Colon (tissue), 2 donors: ENCODE measurements at regions not wholly inside any gene's neighbourhood (a gene's known extent, or its start where the extent isn't known, plus 50 kb on each side); places are given as distances from the start of the nearest gene placed in this dataset.

Experiments used
- FAIRE-seq: peaks from 2 replicates; lab custom pipeline; 2012; peaks lifted over from hg19 to GRCh38; lab: Jason Lieb, UNC
- donor health status: control.
- donor health status: control.

DNA sequence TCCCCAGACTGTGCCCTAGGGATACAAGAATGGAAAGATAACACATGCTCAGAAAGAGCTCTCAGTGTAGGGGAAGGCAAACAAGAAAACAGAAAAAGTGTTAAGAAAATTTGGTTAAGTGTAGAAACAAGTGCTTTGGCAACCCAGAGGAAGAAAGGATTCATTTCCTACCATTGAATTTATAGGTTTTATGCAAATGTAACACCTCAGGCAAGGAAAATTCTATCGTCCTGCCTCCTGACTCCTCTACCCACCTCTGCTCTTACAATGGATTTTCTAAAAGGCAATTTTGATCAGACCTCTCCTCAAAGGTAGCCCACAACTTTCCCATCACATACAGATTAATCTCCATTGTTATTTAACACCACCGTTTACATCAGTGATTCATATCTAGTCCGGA, 298.7 kb downstream of the RFC3 start:
- no peak for FAIRE-seq

DNA sequence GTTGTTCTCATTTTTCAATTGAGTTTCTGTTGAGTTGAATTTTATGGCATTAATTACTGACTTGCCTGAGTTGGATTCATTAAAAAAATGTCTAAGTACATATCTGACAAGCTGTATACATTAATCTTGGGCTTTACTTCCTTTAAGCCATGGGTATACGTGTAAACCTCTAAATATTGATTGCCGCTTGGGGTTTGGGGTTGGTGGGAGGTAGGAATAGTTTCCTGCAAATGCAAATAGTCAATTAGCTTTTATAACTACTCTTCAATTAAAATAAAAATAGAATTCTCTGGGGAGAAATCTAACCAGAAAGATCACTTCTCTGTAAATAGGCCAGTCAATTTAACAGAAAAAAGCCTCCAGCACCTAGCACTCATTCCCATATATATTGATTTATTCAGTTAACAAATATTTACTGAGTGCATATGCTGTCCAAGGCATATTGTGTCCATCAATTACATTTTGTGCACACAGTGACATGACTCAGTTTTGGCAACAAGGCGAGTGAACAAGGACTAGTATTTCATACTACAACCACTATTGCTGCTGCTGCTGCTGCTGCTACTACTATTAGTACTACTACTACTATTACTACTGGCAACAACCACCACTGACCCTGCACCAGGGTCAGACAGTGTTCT, 306.8 kb downstream of the RFC3 start:
- FAIRE-seq = no peak

DNA sequence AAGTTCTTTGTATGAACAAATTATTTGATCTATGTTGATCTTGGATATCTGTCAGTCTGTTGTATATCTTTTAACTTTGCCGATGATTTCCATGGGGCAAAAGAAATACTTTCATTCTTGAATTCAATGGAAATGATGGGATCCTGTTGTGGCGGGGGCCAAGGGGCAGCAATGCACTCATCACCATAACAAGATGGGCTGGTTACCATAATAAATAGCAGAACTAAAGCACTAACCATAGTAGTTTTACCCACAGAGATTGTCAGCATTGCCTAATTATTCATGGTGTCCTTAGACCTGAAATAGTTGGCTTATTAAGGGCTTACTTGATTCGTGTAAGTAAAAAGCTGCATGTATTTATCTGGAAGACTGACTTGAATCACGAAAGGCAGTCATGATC, 309.6 kb downstream of the RFC3 start:
- FAIRE-seq = no peak

DNA sequence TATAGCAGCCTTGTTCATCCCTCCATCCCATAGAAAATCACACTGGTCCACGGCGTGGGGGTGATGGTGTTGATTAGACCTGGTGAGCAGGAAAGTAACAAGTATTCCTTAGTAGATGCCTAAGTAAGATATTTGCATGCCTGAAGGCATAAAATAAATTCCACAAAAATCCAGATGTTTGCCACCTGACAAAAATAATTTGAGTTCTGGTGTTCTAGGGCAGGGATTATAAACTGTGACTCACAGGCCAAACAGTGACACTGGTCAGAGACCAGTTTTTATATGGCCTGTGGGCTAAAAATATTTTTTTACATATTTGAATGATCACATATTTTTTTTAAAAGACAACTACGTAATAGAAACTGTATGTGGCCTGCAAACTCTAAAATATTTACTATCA, 310.7 kb downstream of the RFC3 start:
- FAIRE-seq = no peak

DNA sequence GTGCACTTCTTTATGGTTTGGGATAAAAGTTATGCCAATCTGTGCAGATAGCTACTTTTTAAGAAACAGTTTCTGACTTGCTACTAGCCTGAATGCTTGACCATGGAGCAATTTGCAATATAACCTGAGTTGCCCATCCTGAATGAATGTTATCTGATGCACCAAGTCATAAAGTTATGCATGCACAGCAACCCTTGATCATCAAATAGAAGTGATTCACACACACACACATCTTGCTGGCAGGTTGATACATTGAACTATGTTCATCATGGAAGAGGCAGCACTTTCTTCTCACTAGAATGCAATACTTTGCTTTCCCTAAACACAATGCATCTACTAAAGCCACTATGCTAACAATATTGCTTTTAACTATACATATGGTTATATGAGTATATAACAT, 311.5 kb downstream of the RFC3 start:
- no peak for FAIRE-seq

DNA sequence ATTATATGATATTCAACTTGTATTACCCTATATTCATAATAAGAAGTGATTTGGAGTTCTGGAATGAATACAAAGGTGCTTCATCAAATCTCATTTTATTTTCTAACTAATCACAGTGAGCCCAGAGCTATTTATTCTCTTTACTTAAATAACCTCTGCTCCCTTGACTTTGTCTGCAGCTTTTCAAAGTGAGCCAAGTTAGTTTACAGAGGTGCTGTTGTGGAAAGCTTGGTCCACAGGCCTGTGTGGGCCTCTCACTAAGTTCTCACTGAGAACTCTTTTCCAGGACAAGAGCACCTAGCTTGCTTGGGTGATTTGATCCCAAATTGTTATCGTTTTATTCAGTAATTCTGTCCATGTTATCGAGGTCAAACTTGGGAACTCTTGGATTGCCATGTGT, 319.3 kb downstream of the RFC3 start:
- FAIRE-seq = no peak

DNA sequence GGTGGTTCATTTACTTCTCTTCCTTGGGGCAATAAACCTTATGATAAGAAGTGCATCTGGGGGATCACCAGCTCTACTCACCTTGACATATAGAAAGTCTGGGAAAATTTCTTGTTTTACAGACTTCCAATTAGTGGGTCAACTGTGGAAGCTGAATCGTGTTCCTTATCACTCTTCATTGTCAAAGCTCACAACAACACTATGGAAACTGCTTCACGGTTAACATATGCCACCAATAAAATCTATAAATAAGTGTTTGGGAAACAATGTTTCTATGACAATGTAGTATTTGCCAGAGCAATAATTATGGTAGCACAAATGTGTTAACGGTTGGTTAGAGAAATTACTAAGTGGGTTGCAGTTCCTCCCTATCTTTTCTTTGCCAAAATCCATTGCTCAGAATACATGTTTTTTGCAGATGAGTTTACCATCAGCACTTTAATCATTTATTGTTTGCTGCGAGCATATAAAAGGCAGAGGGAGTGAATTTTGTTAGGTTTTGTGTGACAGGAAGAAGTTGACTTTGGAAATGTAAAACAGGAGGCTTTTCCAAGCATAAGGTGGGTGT, 321.8 kb downstream of the RFC3 start:
- FAIRE-seq = no peak

DNA sequence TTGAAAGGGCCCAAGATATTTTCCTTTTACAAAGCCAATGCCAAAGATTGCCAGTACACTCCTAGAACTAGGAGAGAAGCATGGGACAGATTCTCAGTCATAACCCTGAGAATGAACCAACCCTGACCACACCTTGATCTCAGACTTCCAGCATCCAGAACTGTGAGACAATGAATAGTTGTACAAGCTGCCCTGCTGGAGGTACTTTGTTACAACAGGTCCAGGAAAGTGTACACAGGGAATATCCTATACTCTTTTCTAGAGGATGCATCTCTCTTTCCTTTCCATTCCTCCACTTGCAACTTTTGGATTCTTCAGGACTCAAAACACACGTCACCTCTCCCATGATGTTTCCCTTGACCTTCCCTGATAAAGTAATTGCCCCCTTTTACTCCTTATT, 325.7 kb downstream of the RFC3 start:
- FAIRE-seq = no peak

DNA sequence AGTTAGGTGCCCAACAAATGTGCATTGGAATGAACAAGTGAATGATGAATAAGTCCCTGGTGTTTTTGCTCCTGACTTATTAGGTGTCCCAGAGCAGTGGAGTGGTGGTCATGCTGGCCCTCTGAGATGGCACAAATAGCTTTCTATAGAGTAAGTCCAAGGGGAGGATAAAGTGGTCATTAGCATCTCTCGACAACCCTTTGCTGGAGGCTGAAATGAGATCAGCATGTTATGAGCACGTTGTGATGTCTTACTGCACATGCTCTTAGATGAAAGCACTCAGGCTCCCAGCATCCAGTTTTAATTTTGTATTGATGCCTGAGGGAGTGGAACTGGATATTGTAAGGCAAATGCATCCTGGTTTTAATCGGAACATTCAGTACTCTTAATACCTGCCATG, 326.2 kb downstream of the RFC3 start:
- FAIRE-seq = no peak

DNA sequence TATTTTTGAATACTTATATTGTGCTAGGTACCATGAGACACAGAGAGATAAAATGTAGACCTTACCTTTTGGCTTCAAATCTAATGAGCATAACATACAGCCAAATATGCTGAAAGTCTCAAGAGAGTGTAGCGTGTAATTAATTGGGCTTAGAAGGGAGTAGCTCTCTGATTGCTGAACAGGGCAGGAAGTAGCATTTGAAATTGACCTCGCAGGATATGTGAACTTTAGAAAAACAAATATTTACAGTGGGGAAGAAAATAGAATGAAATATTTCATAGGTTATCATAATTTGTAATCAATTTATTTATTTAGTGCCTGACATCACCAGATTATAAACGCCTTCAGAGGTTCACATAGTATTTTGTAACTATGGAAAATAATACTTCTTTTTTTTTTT, 327.1 kb downstream of the RFC3 start:
- FAIRE-seq = no peak

DNA sequence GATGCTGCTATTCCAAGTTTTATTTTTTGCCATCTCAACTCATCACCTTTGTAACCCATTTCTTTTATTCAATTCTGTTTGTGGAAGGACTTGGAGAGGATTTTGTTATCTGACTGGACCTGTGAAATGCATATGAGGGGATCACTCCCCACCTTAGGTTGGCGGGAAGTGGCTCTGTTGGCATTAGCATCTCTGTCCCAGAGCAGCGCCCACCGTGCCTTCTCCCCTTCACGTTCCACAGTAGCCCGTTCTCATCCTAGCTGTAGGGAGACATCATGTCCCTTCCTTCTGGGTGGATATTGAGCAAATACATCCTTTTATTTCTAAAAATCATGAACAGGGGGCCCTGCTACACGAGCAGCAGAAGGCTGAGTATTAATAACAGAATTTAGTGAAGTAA, 330.4 kb downstream of the RFC3 start:
- FAIRE-seq = no peak

DNA sequence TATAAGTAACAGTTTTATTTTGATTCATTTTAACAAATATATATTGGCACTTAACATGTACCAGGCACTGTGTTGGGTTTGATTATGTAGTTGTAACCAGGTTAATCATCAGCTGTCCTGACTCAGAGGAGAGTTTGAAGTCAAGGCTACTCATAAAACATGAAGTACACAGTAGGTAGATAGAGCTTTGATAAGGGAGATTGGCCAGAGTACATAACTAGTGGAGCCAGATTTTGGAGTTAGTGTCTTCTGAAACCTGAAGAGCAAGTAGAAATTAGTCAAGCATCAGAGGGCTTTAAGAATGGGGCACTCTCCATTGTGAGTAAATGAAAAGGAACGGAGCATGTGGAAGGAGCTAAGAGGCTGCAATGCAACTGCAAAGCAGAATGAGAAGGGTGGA, 333.9 kb downstream of the RFC3 start:
- FAIRE-seq = no peak

DNA sequence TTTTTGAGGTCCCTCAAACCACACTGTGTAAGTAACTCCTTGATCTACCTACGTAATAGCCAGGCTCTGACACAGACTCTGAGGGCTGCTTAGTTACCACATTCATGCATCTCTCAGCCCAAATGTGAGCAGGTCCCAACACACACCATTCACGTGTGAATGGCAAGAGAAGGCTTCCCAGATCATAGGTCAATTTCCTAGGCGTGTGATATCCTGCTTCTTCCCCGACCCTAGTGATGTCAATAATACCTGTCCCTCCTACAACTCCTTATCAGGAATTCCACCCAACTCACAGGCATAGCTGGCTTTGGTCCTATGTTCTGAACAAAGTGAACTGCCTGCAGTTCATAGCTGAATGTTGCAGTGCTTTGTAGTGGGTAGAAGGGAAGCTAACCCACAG, 334.5 kb downstream of the RFC3 start:
- FAIRE-seq = no peak

DNA sequence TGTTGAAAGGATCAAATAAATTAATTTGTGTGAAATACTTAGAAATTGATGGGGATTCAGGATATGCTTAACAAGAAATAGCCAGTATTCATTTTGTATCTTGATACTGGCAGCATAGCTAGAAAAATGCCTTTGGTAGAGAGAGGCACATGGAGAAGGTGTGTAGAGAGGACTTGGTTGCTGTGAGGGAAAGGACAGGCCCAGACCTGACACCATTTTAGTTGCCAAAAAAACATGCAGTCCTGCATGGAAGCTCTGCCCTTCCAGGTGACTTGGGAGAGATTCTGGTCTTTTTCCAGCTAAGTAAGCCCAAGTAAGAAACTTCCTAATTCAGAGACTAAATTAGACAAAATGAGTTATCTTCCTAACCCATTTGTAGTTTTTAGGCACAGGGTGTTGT, 335.0 kb downstream of the RFC3 start:
- FAIRE-seq = no peak

DNA sequence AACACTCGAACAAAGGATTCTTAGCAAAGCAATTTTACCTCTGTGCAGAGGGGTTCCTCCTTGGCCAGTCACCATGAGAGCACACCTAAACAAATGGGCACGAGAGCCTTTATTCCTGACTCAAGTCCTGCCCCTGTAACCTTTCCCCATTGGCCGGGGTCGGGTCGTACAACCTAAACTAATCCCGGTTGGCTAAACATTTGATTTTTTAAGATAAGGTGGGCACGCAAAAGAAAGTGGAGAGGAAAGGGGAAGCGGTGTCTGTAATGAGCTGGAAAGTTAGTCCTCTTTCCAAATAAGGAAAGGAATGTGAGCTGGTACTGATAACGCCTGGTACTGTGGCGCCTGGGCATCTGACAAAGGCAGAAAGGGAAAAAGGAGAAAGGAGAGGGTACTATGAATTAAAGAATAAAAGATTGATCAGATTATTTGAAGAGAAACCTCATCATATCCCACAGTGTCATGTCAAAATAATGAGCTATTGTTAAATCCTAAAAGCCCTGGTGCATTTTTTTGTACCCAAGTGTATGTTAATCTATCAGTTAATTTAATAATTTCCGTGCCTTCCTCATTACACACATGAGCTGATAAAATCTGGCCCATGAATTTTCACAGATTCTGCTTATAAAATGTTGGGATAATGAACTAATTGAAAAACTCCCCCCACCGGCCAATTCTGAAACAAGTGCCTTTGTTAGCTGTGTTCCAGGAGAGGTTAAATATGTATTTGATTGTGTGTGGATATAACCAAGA, 335.7 kb downstream of the RFC3 start:
- FAIRE-seq = no peak

DNA sequence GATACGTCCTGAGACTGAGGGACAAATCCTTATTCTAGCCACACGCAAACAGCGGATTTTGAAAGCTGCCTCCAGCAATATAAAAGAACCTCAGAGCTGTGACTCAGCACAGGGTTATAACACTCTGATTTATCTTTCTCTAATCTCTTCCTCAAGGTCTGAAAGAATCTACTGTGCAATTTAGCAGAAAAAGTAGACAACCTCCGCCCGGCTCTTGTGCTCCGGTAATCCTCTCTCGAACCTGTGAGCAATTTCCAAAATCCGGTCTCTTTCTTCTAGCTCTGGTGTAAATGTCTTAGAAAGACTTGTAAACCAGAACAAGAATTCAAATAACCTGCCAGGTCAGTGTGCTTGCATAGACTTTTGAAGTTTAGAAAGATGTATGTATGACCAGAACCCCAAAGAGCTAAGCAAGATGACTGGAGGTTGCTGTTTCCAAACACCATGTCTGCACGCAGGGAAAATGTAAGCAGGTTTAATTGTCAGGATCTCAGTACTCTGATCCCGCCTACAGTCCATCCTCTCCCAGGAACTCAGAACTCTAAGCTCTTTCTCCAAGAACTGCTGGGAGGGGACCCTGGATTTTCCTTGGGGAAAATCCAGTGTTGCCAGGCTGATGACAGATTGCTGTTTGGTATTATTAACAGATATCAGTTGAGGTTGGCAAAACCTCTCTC, 338.1 kb downstream of the RFC3 start:
- no peak for FAIRE-seq

DNA sequence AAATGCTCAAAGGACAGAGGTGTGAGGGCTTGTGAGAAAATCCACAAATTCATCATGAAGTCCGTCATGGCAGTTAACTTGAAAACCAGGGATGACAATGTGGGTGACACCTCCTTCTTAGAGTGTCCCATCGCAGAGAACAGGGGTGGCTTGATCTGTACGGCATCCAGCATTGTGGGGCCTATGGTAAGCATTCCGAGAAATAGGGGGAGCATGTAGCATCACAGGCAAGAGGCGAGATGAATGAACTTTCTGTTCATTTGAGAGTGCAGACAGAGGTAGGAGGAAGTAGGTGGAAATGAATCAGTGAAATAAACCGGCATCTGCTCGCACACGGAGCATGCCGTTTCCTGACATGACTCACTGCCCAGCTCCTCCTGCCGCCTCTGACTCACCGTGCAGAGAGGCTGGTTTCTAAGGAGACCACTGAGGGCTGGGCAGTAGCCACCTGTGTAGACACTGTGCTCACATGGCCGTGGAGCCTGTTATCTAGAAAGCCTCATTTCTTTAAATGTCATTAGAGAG, 339.0 kb downstream of the RFC3 start:
- no peak for FAIRE-seq

DNA sequence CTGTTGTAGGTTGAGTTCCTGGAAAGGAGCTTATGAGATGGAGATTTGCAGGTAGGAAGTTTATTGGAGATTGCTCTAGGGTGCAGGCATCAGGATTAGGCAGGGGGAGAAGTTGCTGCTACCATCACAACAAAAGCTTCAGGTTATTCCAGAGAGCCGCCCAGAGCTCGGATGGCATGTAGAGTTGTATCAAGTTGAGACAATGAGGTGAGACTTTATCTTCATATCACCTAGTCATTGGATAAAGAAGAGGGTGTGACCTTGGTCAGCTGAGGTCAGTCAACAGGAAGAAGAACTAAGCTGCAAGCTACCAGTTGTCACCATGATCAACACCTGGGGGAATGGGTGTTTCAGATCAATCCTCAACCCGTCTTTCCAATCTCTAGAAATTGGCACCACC, 342.0 kb downstream of the RFC3 start:
- no peak for FAIRE-seq

DNA sequence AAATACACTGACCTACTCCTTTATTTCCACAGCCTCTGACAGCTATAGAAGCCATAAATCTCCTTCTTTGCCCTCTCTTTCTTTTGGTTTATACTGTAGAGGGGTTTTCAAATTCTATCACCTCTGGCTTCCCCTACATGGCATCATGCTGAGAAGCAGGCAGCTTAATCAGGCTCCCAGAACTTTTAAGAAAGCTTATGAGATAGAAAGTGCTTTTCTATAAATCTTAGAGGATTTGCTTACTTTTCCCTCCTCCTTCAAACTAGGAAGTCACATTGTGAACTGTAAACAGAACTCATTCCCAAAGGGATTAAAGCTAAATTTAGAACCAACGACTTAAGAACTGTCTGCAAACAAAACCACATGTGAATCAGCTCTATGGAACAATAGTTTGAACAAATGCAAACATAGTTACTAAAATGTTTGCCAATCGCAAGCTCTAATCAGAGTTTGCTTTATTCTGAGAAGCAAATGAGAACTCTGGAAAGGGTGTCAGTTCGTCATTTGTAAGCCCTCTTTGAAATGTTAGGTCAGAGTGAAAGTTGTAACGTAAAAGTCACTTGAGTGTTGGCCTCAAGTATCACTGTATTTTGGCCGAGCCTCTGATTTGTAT, 344.1 kb downstream of the RFC3 start:
- no peak for FAIRE-seq

DNA sequence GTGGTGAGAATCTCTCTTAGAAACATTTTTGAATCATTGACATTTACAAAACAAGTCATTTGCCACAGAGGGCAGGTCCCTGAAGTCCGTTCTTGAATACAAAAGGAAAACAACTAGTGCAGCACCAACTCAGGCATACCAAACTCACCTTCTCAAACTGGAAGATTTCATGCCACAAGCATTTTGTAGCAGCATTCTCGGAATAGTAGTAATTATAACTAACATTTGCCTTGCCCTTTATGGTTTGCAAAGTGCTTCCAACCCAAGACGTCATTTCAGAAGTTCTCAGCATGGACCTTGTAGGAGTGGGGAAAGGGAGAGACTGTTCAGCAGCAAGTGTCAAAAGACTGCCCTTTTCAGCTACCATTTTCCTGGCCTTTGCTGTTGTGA, 344.6 kb downstream of the RFC3 start:
- no peak for FAIRE-seq

DNA sequence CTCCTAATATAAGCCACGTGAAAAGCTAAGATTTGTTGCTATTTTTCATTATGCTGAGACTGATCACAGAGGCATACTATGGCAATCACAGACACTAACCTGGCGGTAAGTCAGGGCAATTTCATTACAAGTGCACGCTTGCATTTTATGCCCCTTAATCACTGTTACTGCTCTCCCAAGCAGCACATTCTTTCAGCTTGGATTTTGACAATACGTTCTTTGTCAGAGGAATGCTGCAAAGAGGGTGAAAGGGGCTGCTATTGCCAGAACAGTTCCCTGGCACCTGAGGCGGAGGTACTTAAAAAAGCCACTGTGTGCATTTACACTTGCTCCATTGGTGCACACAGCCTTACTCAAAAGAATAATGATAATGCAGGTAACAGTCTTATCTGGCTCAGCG, 346.6 kb downstream of the RFC3 start:
- FAIRE-seq = no peak

DNA sequence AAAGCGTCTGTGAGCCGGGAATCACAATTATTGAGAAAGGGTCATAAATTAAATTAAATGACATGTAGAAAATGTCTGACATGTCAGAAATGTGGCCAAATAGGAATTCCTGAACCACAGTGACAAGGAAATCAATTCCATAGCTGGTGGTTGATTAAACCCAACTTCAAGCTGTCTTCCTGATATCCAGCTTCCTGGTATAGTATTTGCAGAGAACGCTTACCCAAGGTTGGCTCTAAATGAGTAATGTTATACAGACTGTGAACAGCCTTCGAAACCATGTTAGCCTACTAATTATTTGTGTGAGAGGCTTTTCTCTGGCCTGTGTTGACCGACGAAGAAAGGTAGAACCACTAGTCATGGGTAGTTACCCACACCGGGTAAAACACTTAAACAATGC, 347.2 kb downstream of the RFC3 start:
- FAIRE-seq = no peak

DNA sequence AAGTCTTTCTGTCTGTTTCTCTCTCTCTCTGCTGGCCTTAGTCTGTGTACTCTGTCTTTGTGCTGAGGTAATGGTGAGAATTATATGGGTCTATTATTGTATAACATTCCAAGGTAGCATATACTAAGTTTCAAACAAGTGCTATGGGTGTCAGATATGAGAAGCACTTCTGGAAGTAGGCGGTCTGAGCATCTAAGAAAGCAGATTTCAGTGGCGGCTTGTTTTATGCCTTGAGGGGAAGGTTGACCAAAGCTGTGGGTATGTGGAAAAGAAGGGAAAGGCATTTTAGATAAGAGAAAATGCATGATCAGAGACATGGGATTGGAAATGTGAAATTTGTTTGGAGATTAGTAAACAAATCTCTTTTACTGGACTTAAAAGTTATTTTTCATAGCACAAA, 348.5 kb downstream of the RFC3 start:
- no peak for FAIRE-seq
